Breast epithelium (tissue), 4 donors: ENCODE measurements at regions not wholly inside any gene's neighbourhood (a gene's known extent, or its start where the extent isn't known, plus 50 kb on each side); places are given as distances from the start of the nearest gene placed in this dataset.
A peak's percentile ranks its signal among the peaks of the same experiment; 100 is the strongest.

Experiments used
- DNase-seq, 2 donors: peaks; one replicate each; pipeline ENCODE4 v3.0.0-alpha.2; 2019; ENCODE audit warnings: low spot score in 2 of 2
- H3K27ac ChIP-seq, 2 donors: fragments of 200-600 bp; sonication (generic) in 1 of 2; one replicate each; pipeline ENCODE4 v1.5.1; 2016 to 2019; ENCODE audit warnings: mild to moderate bottlenecking in 1 of 2
- H3K27me3 ChIP-seq, 2 donors: fragments of 200-600 bp; sonication (generic) in 1 of 2; one replicate each; pipeline versions ENCODE4 v1.5.1 to v1.6.0; 2017 to 2019; ENCODE audit warnings: control low read depth in 1 of 2, mild to moderate bottlenecking in 1 of 2
- H3K36me3 ChIP-seq: fragments of 200-600 bp; one replicate; pipeline ENCODE4 v1.5.1; 2019
- H3K4me1 ChIP-seq, 2 donors: fragments of 200-600 bp; sonication (generic); one replicate each; pipeline ENCODE4 v1.5.1; 2016 to 2019; ENCODE audit warnings: control low read depth in 1 of 2
- H3K4me3 ChIP-seq, 3 donors: fragments of 200-600 bp; sonication (generic); 1 replicate in 2 of 3; 2 replicates in 1 of 3; pipeline ENCODE4 v1.5.1; 2016 to 2019; ENCODE audit warnings: mild to moderate bottlenecking in 3 of 3, moderate library complexity in 2 of 3
- H3K9me3 ChIP-seq, 2 donors: fragments of 200-600 bp; sonication (generic) in 1 of 2; one replicate each; pipeline ENCODE4 v1.5.1; 2016 to 2019; ENCODE audit warnings: control low read depth in 1 of 2
- POLR2A ChIP-seq: fragments of 450-650 bp; IDR thresholded peaks from one replicate; pipeline ENCODE4 v1.6.1; 2016; ENCODE audit warnings: antibody characterized with exemption, mild to moderate bottlenecking, moderate library complexity
- POLR2AphosphoS5 ChIP-seq, 3 donors: sonication (generic); formaldehyde crosslinking; IDR thresholded peaks; one replicate each; pipeline ENCODE4 v1.6.1; 2017; ENCODE audit warnings: antibody characterized with exemption in 3 of 3
- intact Hi-C: fragments of 100-400 bp; cut with DNase I; formaldehyde crosslinking; loops from one replicate; pipeline ENCODE4 v1.15.1; 2023; ENCODE audit warnings: low total_unique reads
- TF ChIP-seq, protein P1 (sequence below), 3 donors: fragments of 450-650 bp; IDR thresholded peaks; one replicate each; pipeline ENCODE4 v1.5.1; 2016 to 2017; ENCODE audit warnings: antibody characterized with exemption in 3 of 3, mild to moderate bottlenecking in 3 of 3, moderate library complexity in 3 of 3

GRCh38 chr9:107127608-107128007, 155.5 kb upstream of the RAD23B start:
- Histone ChIP-seq H3K9me3 (no peaks in the 10 kb centered on the region), H3K4me1 (no peaks in the 10 kb centered on the region), H3K4me3 (no peak overlapping the region), H3K27ac (no peak overlapping the region), H3K36me3 (no peaks in the 10 kb centered on the region), H3K27me3 (no peaks in the 10 kb centered on the region)
- TF ChIP-seq POLR2AphosphoS5 (IDR thresholded peaks at IDR 0.05) = no peak
- TF ChIP-seq, protein P1, sequence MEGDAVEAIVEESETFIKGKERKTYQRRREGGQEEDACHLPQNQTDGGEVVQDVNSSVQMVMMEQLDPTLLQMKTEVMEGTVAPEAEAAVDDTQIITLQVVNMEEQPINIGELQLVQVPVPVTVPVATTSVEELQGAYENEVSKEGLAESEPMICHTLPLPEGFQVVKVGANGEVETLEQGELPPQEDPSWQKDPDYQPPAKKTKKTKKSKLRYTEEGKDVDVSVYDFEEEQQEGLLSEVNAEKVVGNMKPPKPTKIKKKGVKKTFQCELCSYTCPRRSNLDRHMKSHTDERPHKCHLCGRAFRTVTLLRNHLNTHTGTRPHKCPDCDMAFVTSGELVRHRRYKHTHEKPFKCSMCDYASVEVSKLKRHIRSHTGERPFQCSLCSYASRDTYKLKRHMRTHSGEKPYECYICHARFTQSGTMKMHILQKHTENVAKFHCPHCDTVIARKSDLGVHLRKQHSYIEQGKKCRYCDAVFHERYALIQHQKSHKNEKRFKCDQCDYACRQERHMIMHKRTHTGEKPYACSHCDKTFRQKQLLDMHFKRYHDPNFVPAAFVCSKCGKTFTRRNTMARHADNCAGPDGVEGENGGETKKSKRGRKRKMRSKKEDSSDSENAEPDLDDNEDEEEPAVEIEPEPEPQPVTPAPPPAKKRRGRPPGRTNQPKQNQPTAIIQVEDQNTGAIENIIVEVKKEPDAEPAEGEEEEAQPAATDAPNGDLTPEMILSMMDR (IDR thresholded peaks at IDR 0.05) = no peak
- TF ChIP-seq POLR2A = no peak
- intact Hi-C loops = no loop called here
- no peak for DNase-seq

GRCh38 chr9:107131108-107131799, 151.8 kb upstream of the RAD23B start:
- Histone ChIP-seq H3K27ac (peak overlapping the region; percentile 55 to 79), H3K4me3 (no peak overlapping the region), H3K36me3 (no peaks in the 10 kb centered on the region), H3K27me3 (no peaks in the 10 kb centered on the region), H3K9me3 (no peaks in the 10 kb centered on the region), H3K4me1 (no peaks in the 10 kb centered on the region)
- DNase-seq = peak in 1 of 2 donors; percentile 59
- intact Hi-C loops = no loop called here
- TF ChIP-seq, protein P1 (IDR thresholded peaks at IDR 0.05) = no peak
- TF ChIP-seq POLR2A (no peak), POLR2AphosphoS5 (IDR thresholded peaks at IDR 0.05) (peak in 1 of 3 donors; percentile 5)

DNA sequence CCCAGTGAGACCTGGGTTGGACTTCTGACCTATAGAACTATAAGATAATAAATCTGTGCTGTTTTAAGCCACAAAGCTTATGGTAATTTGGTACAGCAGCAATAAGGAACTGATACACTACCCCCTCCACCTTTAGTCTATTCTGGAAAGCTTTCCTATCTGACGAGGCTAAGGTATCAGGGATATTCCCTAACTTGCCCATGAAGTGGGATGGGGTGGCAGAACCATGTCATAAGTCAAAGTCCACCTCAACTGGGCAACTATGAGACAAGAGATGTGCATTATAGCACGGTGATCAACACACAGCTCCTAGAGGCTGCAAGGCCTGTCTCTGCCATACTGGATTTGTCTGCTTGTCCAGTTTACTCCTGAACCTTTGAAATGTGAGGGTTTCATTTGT, 146.8 kb upstream of the RAD23B start:
- Histone ChIP-seq H3K4me3 (no peak overlapping the region), H3K27ac (no peak overlapping the region), H3K27me3 (no peaks in the 10 kb centered on the region), H3K36me3 (no peaks in the 10 kb centered on the region), H3K4me1 (peaks cover 0 to 6% of the 10 kb centered on the region in 2 donors), H3K9me3 (no peaks in the 10 kb centered on the region)
- DNase-seq = no peak
- no peak for TF ChIP-seq POLR2AphosphoS5 (IDR thresholded peaks at IDR 0.05)
- TF ChIP-seq, protein P1 (IDR thresholded peaks at IDR 0.05) = no peak
- TF ChIP-seq POLR2A = no peak
- intact Hi-C loops = no loop called here

- intact Hi-C loops = no loop called here
- no peak overlapping the region for H3K4me3 ChIP-seq
- H3K36me3 ChIP-seq = no peaks in the 10 kb centered on the region
- TF ChIP-seq POLR2AphosphoS5 (IDR thresholded peaks at IDR 0.05) = no peak
- TF ChIP-seq, protein P1 (IDR thresholded peaks at IDR 0.05) = peak in 2 of 3 donors; percentile 38 to 46
- H3K9me3 ChIP-seq = no peaks in the 10 kb centered on the region
- no peak for DNase-seq
- H3K27me3 ChIP-seq = no peaks in the 10 kb centered on the region
- no peak overlapping the region for H3K27ac ChIP-seq
- H3K4me1 ChIP-seq = peaks cover 0 to 6% of the 10 kb centered on the region in 2 donors
These were observed 145.4 kb upstream of the RAD23B start for GRCh38 chr9:107137495-107138202.

DNA sequence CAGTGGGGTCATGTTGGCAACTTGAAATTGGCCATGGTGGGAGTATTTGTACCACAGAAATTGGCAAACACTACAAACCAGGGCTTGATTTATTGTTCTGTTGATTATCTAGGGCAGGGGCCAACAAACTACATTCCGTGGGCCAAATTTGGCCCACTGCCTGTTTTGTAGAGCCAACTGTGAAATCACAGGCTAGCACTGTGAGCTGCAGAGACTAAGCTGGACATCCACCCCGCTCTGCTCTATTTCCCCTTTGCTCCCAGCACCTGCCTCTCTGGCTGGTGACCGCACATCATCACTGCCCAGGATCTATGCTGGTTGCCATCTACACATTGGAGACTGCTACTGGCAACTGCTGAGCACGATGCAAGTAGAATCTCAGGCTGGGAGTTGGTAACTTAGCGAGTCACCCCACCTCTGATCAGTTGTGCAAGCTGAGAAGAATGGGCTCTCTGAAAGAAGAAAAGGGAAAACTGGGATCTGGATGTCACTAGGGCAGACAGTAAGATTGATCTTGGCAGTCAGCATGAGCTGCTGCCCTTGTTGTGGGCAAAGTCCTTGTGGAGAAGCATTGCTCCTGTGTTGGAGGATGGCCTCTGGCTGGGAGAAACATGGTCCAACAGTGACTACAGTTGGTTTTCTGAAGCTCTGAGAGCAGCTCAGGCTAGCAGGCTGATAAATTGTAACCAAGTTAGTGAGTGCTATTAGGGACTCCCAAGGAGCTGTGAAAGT, 144.7 kb upstream of the RAD23B start:
- no peaks in the 10 kb centered on the region for H3K27me3 ChIP-seq
- peaks cover 0 to 6% of the 10 kb centered on the region in 2 donors for H3K4me1 ChIP-seq
- H3K9me3 ChIP-seq = no peaks in the 10 kb centered on the region
- H3K36me3 ChIP-seq = no peaks in the 10 kb centered on the region
- no peak overlapping the region for H3K4me3 ChIP-seq
- no peak overlapping the region for H3K27ac ChIP-seq
- no peak for DNase-seq
- TF ChIP-seq POLR2A = no peak
- TF ChIP-seq, protein P1 (IDR thresholded peaks at IDR 0.05) = no peak
- TF ChIP-seq POLR2AphosphoS5 (IDR thresholded peaks at IDR 0.05) = no peak
- intact Hi-C loops = no loop called here
